ENCODE measurements at regions not wholly inside any gene's neighbourhood (a gene's known extent, or its start where the extent isn't known, plus 50 kb on each side); places are given as distances from the start of the nearest gene placed in this dataset.

DNA sequence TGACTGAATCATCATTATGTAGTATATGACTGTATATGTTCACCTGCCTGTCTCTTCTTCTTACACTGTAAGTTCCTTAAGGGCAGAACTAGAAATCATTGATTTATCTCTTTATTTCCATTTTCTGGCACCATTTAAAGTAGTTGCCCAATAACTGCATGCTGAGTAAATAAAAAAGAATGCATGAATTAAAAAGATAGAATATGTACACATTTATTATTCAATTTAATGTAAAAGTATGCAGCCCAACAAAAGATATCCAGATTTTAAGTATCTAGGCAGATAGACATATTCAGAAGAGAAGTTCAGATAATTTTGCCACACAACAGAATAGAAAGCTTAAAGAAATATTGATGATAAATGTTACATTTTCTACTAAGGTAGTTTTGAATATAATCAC lies 1244.6 kb upstream of the ADGRL4 start:
- no peak for FAIRE-seq
- ATAC-seq: no peak

GRCh38 chr1:80250573-80251168 lies 1244.1 kb upstream of the ADGRL4 start:
- H3K4me3 ChIP-seq (replicated peaks in 1 of 3; ENCODE audit: insufficient read depth in 1 of 3, low read depth in 2 of 3, low read length in 3 of 3): no peak overlapping the region
- 0% methylated on average over 3 of the region's 3 CpGs for WGBS (ENCODE audit: low lambda C conversion rate)
- POLR2A ChIA-PET: no interaction called here
- TF ChIP-seq ZFP37 (CRISPR knock-in tag; IDR thresholded peaks at IDR 0.05; ENCODE audit: borderline replicate concordance) (no peak), MATR3 (CRISPR knock-in tag; IDR thresholded peaks at IDR 0.05) (no peak), SSRP1 (CRISPR knock-in tag; IDR thresholded peaks at IDR 0.05) (no peak), MIXL1 (CRISPR knock-in tag; IDR thresholded peaks at IDR 0.05) (no peak), ZNF773 (CRISPR knock-in tag; IDR thresholded peaks at IDR 0.05; ENCODE audit: borderline replicate concordance) (no peak), SATB2 (CRISPR knock-in tag; IDR thresholded peaks at IDR 0.05) (no peak), CBX5 (CRISPR knock-in tag; IDR thresholded peaks at IDR 0.05; ENCODE audit: borderline replicate concordance) (no peak), CREM (IDR thresholded peaks at IDR 0.05) (no peak), CREM (CRISPR knock-in tag; IDR thresholded peaks at IDR 0.05) (no peak), ZBTB7B (CRISPR knock-in tag; IDR thresholded peaks at IDR 0.05) (no peak), JARID2 (CRISPR knock-in tag; IDR thresholded peaks at IDR 0.05; ENCODE audit: insufficient replicate concordance) (no peak), EZH2 (conservative IDR thresholded peaks at IDR 0.05; ENCODE audit: low read depth, low read length) (no peak), PAWR (CRISPR knock-in tag; IDR thresholded peaks at IDR 0.05; ENCODE audit: borderline replicate concordance) (no peak), NCOA1 (CRISPR knock-in tag; IDR thresholded peaks at IDR 0.05) (no peak), ISL2 (CRISPR knock-in tag; IDR thresholded peaks at IDR 0.05) (no peak), ZNF12 (CRISPR knock-in tag; IDR thresholded peaks at IDR 0.05) (no peak), ZC3H13 (CRISPR knock-in tag; IDR thresholded peaks at IDR 0.05) (no peak), ARNTL (CRISPR knock-in tag; IDR thresholded peaks at IDR 0.05) (no peak)
- TF ChIP-seq, protein P1, sequence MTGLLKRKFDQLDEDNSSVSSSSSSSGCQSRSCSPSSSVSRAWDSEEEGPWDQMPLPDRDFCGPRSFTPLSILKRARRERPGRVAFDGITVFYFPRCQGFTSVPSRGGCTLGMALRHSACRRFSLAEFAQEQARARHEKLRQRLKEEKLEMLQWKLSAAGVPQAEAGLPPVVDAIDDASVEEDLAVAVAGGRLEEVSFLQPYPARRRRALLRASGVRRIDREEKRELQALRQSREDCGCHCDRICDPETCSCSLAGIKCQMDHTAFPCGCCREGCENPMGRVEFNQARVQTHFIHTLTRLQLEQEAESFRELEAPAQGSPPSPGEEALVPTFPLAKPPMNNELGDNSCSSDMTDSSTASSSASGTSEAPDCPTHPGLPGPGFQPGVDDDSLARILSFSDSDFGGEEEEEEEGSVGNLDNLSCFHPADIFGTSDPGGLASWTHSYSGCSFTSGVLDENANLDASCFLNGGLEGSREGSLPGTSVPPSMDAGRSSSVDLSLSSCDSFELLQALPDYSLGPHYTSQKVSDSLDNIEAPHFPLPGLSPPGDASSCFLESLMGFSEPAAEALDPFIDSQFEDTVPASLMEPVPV (CRISPR knock-in tag; IDR thresholded peaks at IDR 0.05): no peak
- no peaks in the 10 kb centered on the region for H4K20me1 ChIP-seq (ENCODE audit: insufficient read depth, low read length)
- H3K4me1 ChIP-seq (ENCODE audit: insufficient read depth, low read length): no peaks in the 10 kb centered on the region
- in situ Hi-C loops (cut with HindIII; ENCODE audit: extremely low pct_ligation_motif_present, low pct_unique_long_range_greater_than_20kb): no loop called here
- CTCF ChIA-PET (ENCODE audit: low intra/inter-chr PET ratio, low total read pairs): no interaction called here
- DNase-seq (ENCODE audit: low spot score) (no peak), ATAC-seq (no peak), FAIRE-seq (no peak)
- H3K9ac ChIP-seq (ENCODE audit: insufficient read depth, low read depth, low read length): no peak overlapping the region
- no peaks in the 10 kb centered on the region for H3K79me2 ChIP-seq (ENCODE audit: insufficient read depth, low read length)
- peaks cover 81% of the 10 kb centered on the region for H3K9me3 ChIP-seq (ENCODE audit: low read length)
- H3K27me3 ChIP-seq (ENCODE audit: control insufficient read depth in 1 of 2, insufficient read depth in 2 of 2, low read length in 2 of 2): no peaks in the 10 kb centered on the region; a peak in 1 of 5 replicates
- intact Hi-C loops (cut with micrococcal nuclease; ENCODE audit: unreplicated experiment): no loop called here
- no peak overlapping the region for H3K27ac ChIP-seq (ENCODE audit: extremely low read length, insufficient read depth, low read length)
- no TSS peak for BruUV-seq (replicated peaks)
- H2AFZ ChIP-seq (ENCODE audit: low read length): no peak overlapping the region
- H3K4me2 ChIP-seq (ENCODE audit: low read depth, low read length): no peak overlapping the region
- no peaks in the 10 kb centered on the region for H3K36me3 ChIP-seq (replicated peaks in 1 of 2; ENCODE audit: control insufficient read depth in 1 of 2, insufficient read depth in 2 of 2, low read length in 2 of 2)

More for the DNA sequence above, 1244.6 kb upstream of the ADGRL4 start:
- no peaks in the 10 kb centered on the region for H3K79me2 ChIP-seq (ENCODE audit: insufficient read depth, low read length)
- H3K4me3 ChIP-seq (replicated peaks in 1 of 3; ENCODE audit: insufficient read depth in 1 of 3, low read depth in 2 of 3, low read length in 3 of 3): no peak overlapping the region
- no peaks in the 10 kb centered on the region for H4K20me1 ChIP-seq (ENCODE audit: insufficient read depth, low read length)
- no peaks in the 10 kb centered on the region for H3K4me1 ChIP-seq (ENCODE audit: insufficient read depth, low read length)
- H3K9ac ChIP-seq (ENCODE audit: insufficient read depth, low read depth, low read length): no peak overlapping the region
- intact Hi-C loops (cut with micrococcal nuclease; ENCODE audit: unreplicated experiment) (no loop called here), in situ Hi-C loops (cut with HindIII; ENCODE audit: extremely low pct_ligation_motif_present, low pct_unique_long_range_greater_than_20kb) (no loop called here)
- H3K36me3 ChIP-seq (replicated peaks in 1 of 2; ENCODE audit: control insufficient read depth in 1 of 2, insufficient read depth in 2 of 2, low read length in 2 of 2): no peaks in the 10 kb centered on the region
- H3K27me3 ChIP-seq (ENCODE audit: control insufficient read depth in 1 of 2, insufficient read depth in 2 of 2, low read length in 2 of 2): no peaks in the 10 kb centered on the region; a peak in 1 of 5 replicates
- H3K27ac ChIP-seq (ENCODE audit: extremely low read length, insufficient read depth, low read length): no peak overlapping the region
- DNase-seq (ENCODE audit: low spot score): no peak
- TF ChIP-seq KAT8 (CRISPR knock-in tag; IDR thresholded peaks at IDR 0.05) (no peak), ZNF124 (CRISPR knock-in tag; IDR thresholded peaks at IDR 0.05) (no peak), MEIS2 (CRISPR knock-in tag; IDR thresholded peaks at IDR 0.05) (no peak), ARNTL (CRISPR knock-in tag; IDR thresholded peaks at IDR 0.05) (no peak)
- ChIA-PET CTCF (ENCODE audit: low intra/inter-chr PET ratio, low total read pairs) (no interaction called here), POLR2A (no interaction called here)
- H3K4me2 ChIP-seq (ENCODE audit: low read depth, low read length): no peak overlapping the region
- no peak overlapping the region for H2AFZ ChIP-seq (ENCODE audit: low read length)
- peaks cover 81% of the 10 kb centered on the region for H3K9me3 ChIP-seq (ENCODE audit: low read length)
- no TSS peak for BruUV-seq (replicated peaks)

Measured in HepG2 (cell line).